ENCODE measurements at regions not wholly inside any gene's neighbourhood (a gene's known extent, or its start where the extent isn't known, plus 50 kb on each side); places are given as distances from the start of the nearest gene placed in this dataset.
"Not testable (repeated sequence)": the region's sequence is repeated elsewhere in the genome, so short reads cannot be mapped to it uniquely, and the experiment has no call there.

GRCh38 chr14:43858981-43859380 lies 648.1 kb downstream of the FSCB start:
- no peak for DNase-seq (ENCODE audit: low spot score)

GRCh38 chr14:43855556-43855955 lies 651.5 kb downstream of the FSCB start:
- DNase-seq (ENCODE audit: low spot score) = no peak

DNA sequence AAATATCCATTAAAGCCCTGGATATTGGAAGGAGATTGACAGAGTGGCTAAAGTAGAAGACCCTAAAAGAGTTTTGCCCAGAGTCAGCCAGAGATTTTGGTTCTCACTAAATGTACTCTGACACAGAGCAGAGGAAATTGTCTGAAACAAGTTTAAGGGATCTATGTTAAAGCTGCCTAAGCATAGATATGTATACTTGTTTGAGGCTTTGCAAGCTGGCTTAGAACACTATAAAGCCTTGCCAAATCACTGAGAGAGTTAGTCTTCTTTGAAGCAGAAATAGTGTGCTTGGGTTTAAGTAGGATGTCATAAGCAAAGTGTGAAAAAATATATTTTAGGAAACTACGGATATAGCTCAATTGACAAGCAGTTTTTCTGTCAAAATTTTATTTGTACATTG lies 653.5 kb downstream of the FSCB start:
- DNase-seq (ENCODE audit: low spot score) = no peak

DNA sequence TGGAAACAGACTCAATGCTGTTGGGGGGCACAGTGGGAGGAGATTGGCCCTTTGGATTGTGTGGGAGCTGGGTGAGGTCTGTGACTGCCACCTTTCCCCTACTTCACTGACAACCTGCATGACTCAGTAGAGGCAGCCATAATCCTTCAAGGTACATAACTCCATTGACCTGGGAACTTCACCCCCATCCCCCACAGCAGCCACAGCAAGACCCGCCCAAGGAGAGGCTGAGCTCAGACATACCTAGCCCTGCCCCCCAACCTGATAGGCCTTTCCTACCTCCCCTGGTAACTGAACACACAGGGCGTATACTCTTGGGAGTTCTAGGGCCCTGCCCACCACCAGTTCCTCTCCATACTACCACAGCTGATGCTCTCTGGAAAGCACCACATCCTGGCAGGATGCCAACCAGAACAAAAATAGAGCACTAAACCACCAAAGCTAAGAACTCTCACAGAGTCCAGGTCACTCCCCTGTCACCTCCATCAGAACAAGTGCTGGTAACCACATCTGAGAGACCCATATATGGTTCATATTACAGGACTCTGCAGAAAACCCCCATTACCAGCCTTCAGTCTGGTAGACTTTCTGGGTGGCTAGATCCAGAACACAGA lies 703.9 kb downstream of the FSCB start:
- DNase-seq (ENCODE audit: low spot score) = no peak

GRCh38 chr14:43795600-43796228 lies 711.4 kb downstream of the FSCB start:
- DNase-seq (ENCODE audit: low spot score) = peak; percentile 1

- no peak for DNase-seq (ENCODE audit: low spot score)
These were observed 713.5 kb downstream of the FSCB start for GRCh38 chr14:43793579-43793978.

GRCh38 chr14:43792980-43793379 lies 714.1 kb downstream of the FSCB start:
- DNase-seq (ENCODE audit: low spot score) = no peak

GRCh38 chr14:43790681-43791080 lies 716.4 kb downstream of the FSCB start:
- DNase-seq (ENCODE audit: low spot score) = no peak

DNA sequence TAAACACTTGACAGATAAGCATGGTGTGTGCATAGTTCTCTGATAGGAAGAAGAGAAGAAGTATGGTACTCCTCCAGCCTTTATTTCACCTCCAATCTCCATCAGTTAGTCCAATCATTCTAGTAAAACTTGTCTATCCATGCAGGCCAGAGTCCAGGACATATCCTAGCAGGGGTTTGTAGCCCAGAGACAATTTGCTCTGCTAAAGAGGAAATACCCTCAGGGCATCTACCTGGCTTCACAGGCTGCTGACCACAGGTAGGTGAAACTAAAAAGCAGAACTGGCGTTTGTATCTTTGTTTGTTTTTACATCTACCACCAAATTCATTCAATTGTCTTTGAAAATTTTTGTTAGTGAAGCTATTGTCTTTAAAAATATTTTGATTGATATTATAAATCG lies 717.6 kb downstream of the FSCB start:
- DNase-seq (ENCODE audit: low spot score) = no peak

GRCh38 chr14:43786066-43786762 lies 720.9 kb downstream of the FSCB start:
- no peak for DNase-seq (ENCODE audit: low spot score)

GRCh38 chr14:43784432-43784831 lies 722.7 kb downstream of the FSCB start:
- DNase-seq (ENCODE audit: low spot score) = not testable (repeated sequence)

DNA sequence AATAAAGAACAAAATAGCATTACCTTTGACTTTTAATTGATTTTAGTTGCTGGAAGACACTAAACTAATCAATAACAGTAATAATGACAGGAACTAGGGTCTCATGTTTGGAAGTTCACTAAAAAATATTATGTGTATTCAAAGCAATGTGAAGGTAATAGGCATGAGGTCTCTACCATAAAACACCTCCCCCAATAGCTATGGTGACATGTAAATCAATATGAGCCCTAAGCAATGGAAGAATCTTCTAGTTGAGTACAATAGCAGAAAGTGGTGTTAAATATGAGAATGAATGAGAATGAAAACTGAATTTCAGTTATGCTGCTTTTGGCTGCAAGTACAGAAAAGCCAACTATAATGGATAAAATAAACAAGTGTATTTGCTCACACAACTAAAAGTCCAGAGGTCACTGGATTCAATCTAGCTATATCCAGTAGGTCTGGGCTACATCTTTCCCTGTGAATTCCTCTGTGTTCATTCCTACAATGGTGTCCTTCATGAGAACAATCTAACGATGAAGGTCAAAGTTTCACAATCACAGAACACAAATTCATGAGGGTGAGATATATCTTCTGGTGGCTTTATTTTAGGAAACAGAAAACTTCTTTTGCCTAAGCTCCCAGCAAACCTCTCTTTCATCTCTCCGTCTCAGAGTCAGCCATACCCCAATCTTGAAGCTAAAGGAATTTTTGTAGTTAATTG lies 728.0 kb downstream of the FSCB start:
- DNase-seq (ENCODE audit: low spot score) = peak; percentile 2

DNA sequence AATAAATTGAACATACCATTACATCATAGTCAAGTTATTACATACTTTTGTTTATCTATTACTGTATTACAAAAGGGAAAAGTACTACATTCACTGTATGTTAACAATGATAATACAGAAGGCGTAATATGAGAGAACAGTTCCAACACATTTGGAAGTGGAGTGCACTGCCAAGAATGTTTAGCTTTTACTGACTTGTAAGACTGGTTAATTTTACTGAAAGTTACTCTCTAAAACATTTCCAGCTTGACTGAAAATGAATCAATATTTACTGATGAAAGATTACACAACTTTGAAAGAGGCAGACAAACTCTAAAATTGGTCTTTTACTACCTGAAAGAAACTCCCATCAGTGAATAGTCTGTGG lies 728.5 kb downstream of the FSCB start:
- no peak for DNase-seq (ENCODE audit: low spot score)

GRCh38 chr14:43765474-43765873 lies 741.6 kb downstream of the FSCB start:
- no peak for DNase-seq (ENCODE audit: low spot score)

GRCh38 chr14:43764433-43764832 lies 742.6 kb downstream of the FSCB start:
- DNase-seq (ENCODE audit: low spot score) = no peak

DNA sequence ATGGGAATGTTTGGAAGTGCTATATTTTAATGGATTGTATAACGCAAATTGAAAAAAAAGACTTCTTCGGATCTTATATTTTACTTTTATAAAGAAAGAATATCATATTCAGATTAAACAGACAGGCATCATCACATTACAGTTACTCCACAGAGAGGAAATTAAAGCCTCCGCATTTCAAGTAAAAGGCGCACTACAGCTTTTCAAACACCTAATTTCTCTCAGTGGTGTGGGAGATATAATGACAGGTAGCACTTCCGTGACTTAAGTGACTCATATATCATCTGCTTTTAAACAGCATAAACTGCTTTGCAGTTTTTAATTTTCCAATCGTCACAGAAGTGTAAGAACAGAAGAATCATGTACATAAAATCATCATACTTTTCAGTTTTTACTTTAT lies 751.4 kb downstream of the FSCB start:
- DNase-seq (ENCODE audit: low spot score) = no peak

- DNase-seq (ENCODE audit: low spot score) = no peak
These were observed 752.2 kb downstream of the FSCB start for GRCh38 chr14:43754838-43755237.

GRCh38 chr14:43745746-43746145 lies 761.3 kb downstream of the FSCB start:
- DNase-seq (ENCODE audit: low spot score) = no peak

GRCh38 chr14:43735932-43736331 lies 771.2 kb downstream of the FSCB start:
- no peak for DNase-seq (ENCODE audit: low spot score)

DNA sequence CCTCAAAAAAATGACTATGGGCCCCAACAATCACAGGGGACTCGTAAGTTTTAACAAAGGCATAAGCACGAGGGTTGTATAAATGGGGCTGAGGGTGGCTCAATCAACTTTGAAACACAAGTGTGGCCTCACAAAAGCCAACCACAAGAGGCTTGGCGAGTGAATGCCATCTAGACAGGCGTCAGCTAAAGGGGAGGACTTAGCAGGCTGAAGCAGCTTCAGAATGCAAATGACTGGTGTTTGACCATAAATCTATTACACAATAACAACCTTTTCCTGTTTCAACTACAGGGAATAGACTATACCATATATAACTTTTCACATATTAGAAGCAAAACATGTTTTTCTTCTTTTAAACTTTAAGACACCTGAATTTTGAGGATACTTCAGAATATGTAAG lies 777.9 kb downstream of the FSCB start:
- DNase-seq (ENCODE audit: low spot score) = peak; percentile 3

GRCh38 chr14:43706900-43707299 lies 800.2 kb downstream of the FSCB start:
- no peak for DNase-seq (ENCODE audit: low spot score)

GRCh38 chr14:43698561-43699284 lies 808.4 kb downstream of the FSCB start:
- not testable (repeated sequence) for DNase-seq (ENCODE audit: low spot score)

Data from HuH-7 (cell line).